Esophagus muscularis mucosa (tissue), 4 donors: ENCODE measurements at regions not wholly inside any gene's neighbourhood (a gene's known extent, or its start where the extent isn't known, plus 50 kb on each side); places are given as distances from the start of the nearest gene placed in this dataset.

ENCODE experiments used
- DNase-seq: peaks from one replicate; pipeline ENCODE4 v3.0.0-alpha.2; 2017; ENCODE audit errors: extremely low spot score
- H3K27ac ChIP-seq, 4 donors: fragments of 200-600 bp; sonication (generic); replicated peaks in 1 of 4; 1 replicate in 3 of 4; 2 replicates in 1 of 4; pipeline ENCODE4 v1.5.1; 2016 to 2019; ENCODE audit warnings: mild to moderate bottlenecking in 1 of 4
- H3K27me3 ChIP-seq, 4 donors: fragments of 200-600 bp; sonication (generic); one replicate each; pipeline versions ENCODE4 v1.5.1 to v1.6.0; 2016 to 2019
- H3K36me3 ChIP-seq, 4 donors: fragments of 200-600 bp; sonication (generic); one replicate each; pipeline ENCODE4 v1.5.1; 2016 to 2019
- H3K4me1 ChIP-seq, 4 donors: fragments of 200-600 bp; sonication (generic); one replicate each; pipeline ENCODE4 v1.5.1; 2016 to 2019
- H3K4me3 ChIP-seq, 4 donors: fragments of 200-600 bp; sonication (generic); 1 replicate in 2 of 4; 2 replicates in 2 of 4; pipeline ENCODE4 v1.5.1; 2016 to 2019; ENCODE audit warnings: mild to moderate bottlenecking in 4 of 4, moderate library complexity in 1 of 4
- H3K9me3 ChIP-seq, 4 donors: fragments of 200-600 bp; sonication (generic); 1 replicate in 3 of 4; 2 replicates in 1 of 4; pipeline ENCODE4 v1.5.1; 2016 to 2019
- CTCF ChIP-seq, 3 experiments: fragments of 200-600 bp in 2 of 3; fragments of 450-650 bp in 1 of 3; sonication (generic) in 2 of 3; IDR thresholded peaks; one replicate each; pipeline ENCODE4 v1.5.1; 2017 to 2019; ENCODE audit warnings: antibody characterized with exemption in 3 of 3, mild to moderate bottlenecking in 2 of 3, moderate library complexity in 1 of 3
- EP300 ChIP-seq: sonication (generic); formaldehyde crosslinking; IDR thresholded peaks from one replicate; pipeline ENCODE4 v1.6.1; 2017; ENCODE audit warnings: antibody characterized with exemption
- POLR2A ChIP-seq: fragments of 450-650 bp; IDR thresholded peaks from one replicate; pipeline ENCODE4 v1.6.1; 2017; ENCODE audit warnings: antibody characterized with exemption, moderate library complexity, mild to moderate bottlenecking, low read depth
- POLR2AphosphoS5 ChIP-seq, 2 donors: sonication (generic); formaldehyde crosslinking; IDR thresholded peaks; one replicate each; pipeline ENCODE4 v1.6.1; 2017; ENCODE audit warnings: antibody characterized with exemption in 2 of 2
- WGBS: methylation state at CpG from one replicate; pipeline ENCODE4 v1.1.5; 2018; 5-methylcytosine and 5-hydroxymethylcytosine counted together
- intact Hi-C: fragments of 100-400 bp; cut with DNase I; formaldehyde crosslinking; loops from one replicate; pipeline ENCODE4 v1.15.1; 2023

DNA sequence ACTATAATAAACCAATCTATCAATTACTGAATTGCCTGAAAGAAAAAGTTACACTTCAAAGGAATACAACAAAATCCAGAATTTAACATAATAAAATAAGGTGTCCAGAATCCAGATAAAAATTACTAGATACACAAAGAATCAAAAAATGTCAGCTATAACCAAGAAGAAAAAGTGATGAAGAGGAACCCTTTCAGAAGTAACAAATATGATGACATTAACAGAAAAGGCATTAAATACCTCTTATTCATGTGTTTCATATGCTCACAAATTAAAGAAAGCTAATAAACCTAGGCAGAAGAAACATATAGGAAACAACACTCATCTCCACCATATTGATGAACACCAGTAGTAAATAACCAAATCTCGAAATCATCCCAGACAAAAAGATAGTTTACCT is 722.8 kb downstream of the ADCYAP1 start:
- no peak for TF ChIP-seq EP300
- TF ChIP-seq POLR2A: no peak
- TF ChIP-seq CTCF (IDR thresholded peaks at IDR 0.05): no peak
- TF ChIP-seq POLR2AphosphoS5 (IDR thresholded peaks at IDR 0.05): no peak
- H3K27me3 ChIP-seq: no peaks in the 10 kb centered on the region
- 57% methylated on average over 1 of the region's 1 CpG for WGBS
- intact Hi-C loops: no loop called here
- H3K4me1 ChIP-seq: no peaks in the 10 kb centered on the region
- no peak for DNase-seq
- no peaks in the 10 kb centered on the region for H3K36me3 ChIP-seq
- H3K9me3 ChIP-seq: peaks cover 0 to 11% (median 2%) of the 10 kb centered on the region in 4 donors
- no peak overlapping the region for H3K4me3 ChIP-seq
- no peak overlapping the region for H3K27ac ChIP-seq

DNA sequence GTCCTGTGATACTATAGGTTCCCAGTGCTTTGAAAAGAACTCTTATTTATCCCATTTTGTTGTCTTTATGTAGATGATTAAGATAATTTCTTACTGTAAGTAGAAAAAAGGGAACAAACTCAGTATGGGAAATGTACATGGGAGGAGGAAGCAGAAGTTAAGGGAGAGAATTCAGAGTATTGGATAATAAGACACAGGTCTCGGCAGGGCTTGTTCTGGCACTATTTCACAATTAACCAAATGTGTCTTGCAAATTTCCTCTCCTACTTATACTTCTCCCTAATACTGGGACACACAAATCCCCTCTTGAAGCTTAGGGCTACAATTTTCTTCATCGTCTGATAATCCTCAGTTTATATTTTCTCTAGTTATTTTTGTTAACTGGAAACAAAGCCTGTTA is 744.0 kb downstream of the ADCYAP1 start:
- WGBS: 64% methylated on average over 2 of the region's 2 CpGs
- TF ChIP-seq POLR2AphosphoS5 (IDR thresholded peaks at IDR 0.05) (no peak), CTCF (IDR thresholded peaks at IDR 0.05) (no peak), EP300 (no peak), POLR2A (no peak)
- DNase-seq: no peak
- Histone ChIP-seq H3K27ac (no peak overlapping the region), H3K4me1 (no peaks in the 10 kb centered on the region), H3K36me3 (no peaks in the 10 kb centered on the region), H3K27me3 (no peaks in the 10 kb centered on the region), H3K4me3 (no peak overlapping the region), H3K9me3 (no peaks in the 10 kb centered on the region)
- intact Hi-C loops: no loop called here

GRCh38 chr18:1652018-1652417 is 747.3 kb downstream of the ADCYAP1 start:
- Histone ChIP-seq H3K4me3 (no peak overlapping the region), H3K27ac (no peak overlapping the region), H3K27me3 (no peaks in the 10 kb centered on the region), H3K36me3 (no peaks in the 10 kb centered on the region), H3K4me1 (no peaks in the 10 kb centered on the region), H3K9me3 (no peaks in the 10 kb centered on the region)
- TF ChIP-seq POLR2A (no peak), EP300 (no peak), CTCF (IDR thresholded peaks at IDR 0.05) (no peak), POLR2AphosphoS5 (IDR thresholded peaks at IDR 0.05) (no peak)
- no peak for DNase-seq
- WGBS: 62% methylated on average over 2 of the region's 2 CpGs
- intact Hi-C loops: no loop called here

- no peaks in the 10 kb centered on the region for H3K27me3 ChIP-seq
- no peaks in the 10 kb centered on the region for H3K4me1 ChIP-seq
- no peak overlapping the region for H3K27ac ChIP-seq
- intact Hi-C loops: no loop called here
- 60% methylated on average over 4 of the region's 4 CpGs for WGBS
- TF ChIP-seq CTCF (IDR thresholded peaks at IDR 0.05) (no peak), EP300 (no peak), POLR2AphosphoS5 (IDR thresholded peaks at IDR 0.05) (no peak), POLR2A (no peak)
- no peaks in the 10 kb centered on the region for H3K9me3 ChIP-seq
- no peaks in the 10 kb centered on the region for H3K36me3 ChIP-seq
- no peak overlapping the region for H3K4me3 ChIP-seq
- DNase-seq: no peak
Observed at GRCh38 chr18:1653873-1654272, 749.2 kb downstream of the ADCYAP1 start.

- H3K4me3 ChIP-seq: no peak overlapping the region
- no peaks in the 10 kb centered on the region for H3K9me3 ChIP-seq
- H3K36me3 ChIP-seq: no peaks in the 10 kb centered on the region
- H3K4me1 ChIP-seq: no peaks in the 10 kb centered on the region
- 91% methylated on average over 1 of the region's 1 CpG for WGBS
- no peak for TF ChIP-seq POLR2AphosphoS5 (IDR thresholded peaks at IDR 0.05)
- TF ChIP-seq CTCF (IDR thresholded peaks at IDR 0.05): no peak
- TF ChIP-seq POLR2A: no peak
- no peak for TF ChIP-seq EP300
- H3K27ac ChIP-seq: no peak overlapping the region
- intact Hi-C loops: no loop called here
- H3K27me3 ChIP-seq: no peaks in the 10 kb centered on the region
- no peak for DNase-seq
Observed at GRCh38 chr18:1657876-1658275, 753.2 kb downstream of the ADCYAP1 start.
